Coronary artery (tissue), 2 donors: ENCODE measurements at regions not wholly inside any gene's neighbourhood (a gene's known extent, or its start where the extent isn't known, plus 50 kb on each side); places are given as distances from the start of the nearest gene placed in this dataset.

Experiments used
- DNase-seq: peaks from one replicate; pipeline ENCODE4 v3.0.0-alpha.2; 2017; ENCODE audit warnings: low spot score
- H3K27ac ChIP-seq, 2 donors: fragments of 200-600 bp; sonication (generic); one replicate each; pipeline ENCODE4 v1.5.1; 2016 to 2019
- H3K4me3 ChIP-seq: fragments of 200-600 bp; sonication (generic); 2 replicates; pipeline ENCODE4 v1.5.1; 2016; ENCODE audit warnings: mild to moderate bottlenecking, moderate library complexity
- CTCF ChIP-seq: fragments of 200-600 bp; sonication (generic); IDR thresholded peaks from one replicate; pipeline ENCODE4 v1.5.1; 2019; ENCODE audit warnings: antibody characterized with exemption

- no peak overlapping the region for H3K27ac ChIP-seq
- no peak for DNase-seq
- no peak overlapping the region for H3K4me3 ChIP-seq
- TF ChIP-seq CTCF, result no peak
Measured at GRCh38 chr14:86707071-86707470, 1177.1 kb downstream of the FLRT2 start.

- no peak overlapping the region for H3K4me3 ChIP-seq
- no peak overlapping the region for H3K27ac ChIP-seq
- no peak for DNase-seq
- no peak for TF ChIP-seq CTCF
Measured at GRCh38 chr14:86683561-86683960, 1153.6 kb downstream of the FLRT2 start.

GRCh38 chr14:86675059-86675458 lies 1145.1 kb downstream of the FLRT2 start:
- no peak overlapping the region for H3K4me3 ChIP-seq
- no peak for DNase-seq
- H3K27ac ChIP-seq, result no peak overlapping the region
- TF ChIP-seq CTCF, result no peak

GRCh38 chr14:86673523-86673969 lies 1143.6 kb downstream of the FLRT2 start:
- Histone ChIP-seq H3K4me3 (no peak overlapping the region), H3K27ac (no peak overlapping the region)
- TF ChIP-seq CTCF, result no peak
- no peak for DNase-seq

GRCh38 chr14:86672080-86672479 lies 1142.1 kb downstream of the FLRT2 start:
- no peak for DNase-seq
- TF ChIP-seq CTCF, result no peak
- Histone ChIP-seq H3K4me3 (no peak overlapping the region), H3K27ac (no peak overlapping the region)

- Histone ChIP-seq H3K27ac (no peak overlapping the region), H3K4me3 (no peak overlapping the region)
- TF ChIP-seq CTCF, result no peak
- DNase-seq, result no peak
Measured at GRCh38 chr14:86665975-86666374, 1136.0 kb downstream of the FLRT2 start.

GRCh38 chr14:86662334-86662733 lies 1132.4 kb downstream of the FLRT2 start:
- Histone ChIP-seq H3K27ac (no peak overlapping the region), H3K4me3 (no peak overlapping the region)
- TF ChIP-seq CTCF, result no peak
- DNase-seq, result no peak
